ENCODE measurements at regions not wholly inside any gene's neighbourhood (a gene's known extent, or its start where the extent isn't known, plus 50 kb on each side); places are given as distances from the start of the nearest gene placed in this dataset.

- no peak for DNase-seq
These were observed 509.9 kb downstream of the SHQ1 start for GRCh38 chr3:72338082-72338941.

- DNase-seq = no peak
These were observed 510.8 kb downstream of the SHQ1 start for GRCh38 chr3:72337480-72337855.

- DNase-seq = no peak
These were observed 511.3 kb downstream of the SHQ1 start for GRCh38 chr3:72336821-72337479.

- DNase-seq = no peak
These were observed 512.1 kb downstream of the SHQ1 start for GRCh38 chr3:72336114-72336651.

- no peak for DNase-seq
These were observed 512.7 kb downstream of the SHQ1 start for GRCh38 chr3:72335458-72336095.

- DNase-seq = no peak
These were observed 513.4 kb downstream of the SHQ1 start for GRCh38 chr3:72334681-72335457.

GRCh38 chr3:72332689-72333088 is 515.6 kb downstream of the SHQ1 start:
- DNase-seq = no peak

- no peak for DNase-seq
These were observed 516.2 kb downstream of the SHQ1 start for GRCh38 chr3:72332036-72332435.

- DNase-seq = no peak
These were observed 517.2 kb downstream of the SHQ1 start for GRCh38 chr3:72331076-72331475.

- DNase-seq = no peak
These were observed 518.9 kb downstream of the SHQ1 start for GRCh38 chr3:72329354-72329753.

- no peak for DNase-seq
These were observed 519.4 kb downstream of the SHQ1 start for GRCh38 chr3:72328755-72329277.

- DNase-seq = no peak
These were observed 521.2 kb downstream of the SHQ1 start for GRCh38 chr3:72327008-72327407.

GRCh38 chr3:72324253-72324811 is 523.9 kb downstream of the SHQ1 start:
- DNase-seq = no peak

- no peak for DNase-seq
These were observed 524.5 kb downstream of the SHQ1 start for GRCh38 chr3:72323773-72324172.

- DNase-seq = no peak
These were observed 525.8 kb downstream of the SHQ1 start for GRCh38 chr3:72322264-72322976.

- no peak for DNase-seq
These were observed 527.3 kb downstream of the SHQ1 start for GRCh38 chr3:72320955-72321303.

- no peak for DNase-seq
These were observed 527.9 kb downstream of the SHQ1 start for GRCh38 chr3:72320095-72320954.

- no peak for DNase-seq
These were observed 528.8 kb downstream of the SHQ1 start for GRCh38 chr3:72319194-72320094.

GRCh38 chr3:72318504-72319193 is 529.6 kb downstream of the SHQ1 start:
- no peak for DNase-seq
